Naive thymus-derived CD4-positive, alpha-beta T cell (primary cell): ENCODE measurements at regions not wholly inside any gene's neighbourhood (a gene's known extent, or its start where the extent isn't known, plus 50 kb on each side); places are given as distances from the start of the nearest gene placed in this dataset.
"Not testable (repeated sequence)": the region's sequence is repeated elsewhere in the genome, so short reads cannot be mapped to it uniquely, and the experiment has no call there.

Source experiments
- ATAC-seq: fragments of 150-1000 bp; cut with Tn5 transposase; 2 replicates; pipeline ENCODE4 v1.10.0; 2021; ENCODE audit warnings: mild to moderate bottlenecking, moderate library complexity
- CTCF ChIA-PET: fragments of 350-600 bp; sonication (Branson Sonifier 250); formaldehyde crosslinking; loops from one replicate; lab custom pipeline; 2021; ENCODE audit warnings: antibody characterized with exemption; lab: Charles Lee
- POLR2A ChIA-PET: fragments of 350-600 bp; sonication (Branson Sonifier 250); formaldehyde crosslinking; loops from one replicate; lab custom pipeline; 2021; ENCODE audit warnings: antibody characterized with exemption, inconsistent platforms; lab: Charles Lee
- DNase-seq, 9 donors: peaks; one replicate each; pipeline versions ENCODE4 v3.0.0 to v3.0.0-alpha.2; 2020 to 2022; ENCODE audit warnings: mixed read lengths in 1 of 9
- H3K27ac ChIP-seq: one replicate; pipeline ENCODE4 v1.7.0; 2013; ENCODE audit warnings: mild to moderate bottlenecking, low read depth, low read length, moderate library complexity
- H3K27me3 ChIP-seq, 2 donors: one replicate each; pipeline ENCODE4 v1.7.0; 2013; ENCODE audit warnings: low read length in 2 of 2, mild to moderate bottlenecking in 2 of 2, moderate library complexity in 2 of 2; ENCODE audit not compliant: control insufficient read depth in 2 of 2, insufficient read depth in 2 of 2
- H3K36me3 ChIP-seq, 3 experiments: 1 replicate in 2 of 3; 2 replicates in 1 of 3; pipeline ENCODE4 v1.7.0; 2013; ENCODE audit warnings: low read length in 3 of 3, mild to moderate bottlenecking in 3 of 3, moderate library complexity in 1 of 3; ENCODE audit not compliant: insufficient read depth in 3 of 3, control insufficient read depth in 2 of 3
- H3K4me1 ChIP-seq, 2 donors: one replicate each; pipeline ENCODE4 v1.7.0; 2013; ENCODE audit warnings: low read length in 2 of 2, mild to moderate bottlenecking in 2 of 2, moderate library complexity in 1 of 2; ENCODE audit not compliant: control insufficient read depth in 2 of 2, insufficient read depth in 2 of 2
- H3K4me3 ChIP-seq: 2 replicates; pipeline ENCODE4 v1.7.0; 2013; ENCODE audit warnings: mild to moderate bottlenecking, low read length
- H3K9me3 ChIP-seq, 3 experiments: 1 replicate in 2 of 3; 2 replicates in 1 of 3; pipeline ENCODE4 v1.7.0; 2013; ENCODE audit warnings: low read length in 3 of 3; ENCODE audit not compliant: control insufficient read depth in 2 of 3
- H3K27ac Mint-ChIP-seq, 9 donors: one replicate each; pipeline ENCODE4 v1.8.0; 2020 to 2022; ENCODE audit warnings: mixed read lengths in 9 of 9, mild to moderate bottlenecking in 8 of 9, moderate library complexity in 5 of 9, inconsistent platforms in 2 of 9
- H3K27me3 Mint-ChIP-seq, 5 donors: one replicate each; pipeline ENCODE4 v1.8.0; 2021 to 2022; ENCODE audit warnings: mixed read lengths in 5 of 5, mild to moderate bottlenecking in 1 of 5
- H3K36me3 Mint-ChIP-seq, 5 donors: one replicate each; pipeline ENCODE4 v1.8.0; 2020 to 2022; ENCODE audit warnings: mixed read lengths in 5 of 5, mild to moderate bottlenecking in 3 of 5, inconsistent platforms in 1 of 5
- H3K4me1 Mint-ChIP-seq, 7 donors: one replicate each; pipeline ENCODE4 v1.8.0; 2020 to 2022; ENCODE audit warnings: mixed read lengths in 7 of 7, mild to moderate bottlenecking in 3 of 7, inconsistent platforms in 1 of 7
- H3K4me3 Mint-ChIP-seq, 10 donors: one replicate each; pipeline ENCODE4 v1.8.0; 2020 to 2022; ENCODE audit warnings: mild to moderate bottlenecking in 10 of 10, mixed read lengths in 10 of 10, moderate library complexity in 6 of 10, inconsistent platforms in 2 of 10
- H3K9me3 Mint-ChIP-seq, 11 donors: one replicate each; pipeline ENCODE4 v1.8.0; 2020 to 2022; ENCODE audit warnings: mixed read lengths in 11 of 11, mild to moderate bottlenecking in 4 of 11, inconsistent platforms in 1 of 11, moderate library complexity in 1 of 11
- intact Hi-C, 2 donors: fragments of 100-400 bp; cut with micrococcal nuclease; formaldehyde crosslinking; loops; one replicate each; pipeline ENCODE4 v1.15.1; 2023

DNA sequence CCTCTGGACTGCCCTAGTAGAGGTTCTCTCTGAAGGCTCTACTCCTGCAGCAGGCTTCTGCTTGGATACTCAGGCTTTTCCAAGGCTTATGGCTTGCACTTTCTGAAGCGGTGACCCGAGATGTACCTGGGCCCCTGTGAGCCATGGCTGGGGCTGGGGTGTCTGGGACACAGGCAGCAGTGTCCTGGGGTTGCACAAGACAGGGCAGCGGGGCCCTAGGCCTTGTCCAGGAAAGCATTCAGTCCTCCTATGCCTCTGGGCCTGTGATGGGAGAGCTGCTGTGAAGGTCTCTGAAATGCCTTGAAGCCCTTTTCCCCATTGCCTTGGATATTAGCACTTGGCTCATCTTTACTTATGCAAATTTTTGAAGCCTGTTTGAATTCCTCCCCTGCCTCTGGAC lies 192.2 kb downstream of the YTHDC2 start:
- Mint-ChIP-seq H3K4me1 (no peaks in the 10 kb centered on the region), H3K36me3 (no peaks in the 10 kb centered on the region), H3K27me3 (peaks cover 0 to 6% (median 5%) of the 10 kb centered on the region in 5 donors), H3K4me3 (no peak overlapping the region), H3K9me3 (peaks cover 7 to 38% (median 19%) of the 10 kb centered on the region in 11 donors), H3K27ac (no peak overlapping the region)
- H3K4me3 ChIP-seq, result no peak overlapping the region
- H3K9me3 ChIP-seq, result peaks cover 0 to 32% (median 0%) of the 10 kb centered on the region in 3 experiments
- H3K27ac ChIP-seq, result no peak overlapping the region
- intact Hi-C loops, result no loop called here
- no peaks in the 10 kb centered on the region for H3K36me3 ChIP-seq
- CTCF ChIA-PET, result no interaction called here
- no peaks in the 10 kb centered on the region for H3K27me3 ChIP-seq
- DNase-seq, result no peak
- POLR2A ChIA-PET, result no interaction called here
- no peak for ATAC-seq
- H3K4me1 ChIP-seq, result no peaks in the 10 kb centered on the region

DNA sequence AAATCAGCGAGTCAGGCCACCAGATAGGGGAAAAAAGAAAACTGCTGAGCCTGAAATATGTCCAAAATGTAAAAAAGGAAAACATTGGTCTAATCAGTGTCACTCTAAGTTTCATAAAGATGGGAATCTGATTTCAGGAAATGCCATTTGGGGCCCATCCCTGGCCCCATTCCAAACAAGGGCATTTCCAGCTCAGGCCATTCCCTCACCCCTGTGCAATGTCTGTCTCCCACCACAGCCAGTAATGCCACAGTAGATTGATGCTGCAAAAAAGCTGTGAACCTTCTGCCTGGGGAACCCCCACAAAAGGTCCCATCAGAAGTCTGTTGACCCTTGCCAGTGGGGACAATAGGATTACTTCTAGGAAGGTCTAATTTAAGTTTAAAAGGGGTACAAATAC lies 199.6 kb downstream of the YTHDC2 start:
- Histone ChIP-seq H3K4me3 (no peak overlapping the region), H3K9me3 (peaks cover 0 to 10% (median 0%) of the 10 kb centered on the region in 3 experiments), H3K4me1 (no peaks in the 10 kb centered on the region), H3K27ac (no peak overlapping the region), H3K36me3 (no peaks in the 10 kb centered on the region), H3K27me3 (no peaks in the 10 kb centered on the region)
- Mint-ChIP-seq H3K36me3 (no peaks in the 10 kb centered on the region), H3K4me1 (no peaks in the 10 kb centered on the region), H3K4me3 (no peak overlapping the region), H3K27ac (no peak overlapping the region), H3K9me3 (peaks cover 4 to 61% (median 22%) of the 10 kb centered on the region in 11 donors), H3K27me3 (peaks cover 0 to 13% (median 6%) of the 10 kb centered on the region in 5 donors)
- ChIA-PET CTCF (no interaction called here), POLR2A (no interaction called here)
- no peak for DNase-seq
- ATAC-seq, result no peak
- intact Hi-C loops, result no loop called here

DNA sequence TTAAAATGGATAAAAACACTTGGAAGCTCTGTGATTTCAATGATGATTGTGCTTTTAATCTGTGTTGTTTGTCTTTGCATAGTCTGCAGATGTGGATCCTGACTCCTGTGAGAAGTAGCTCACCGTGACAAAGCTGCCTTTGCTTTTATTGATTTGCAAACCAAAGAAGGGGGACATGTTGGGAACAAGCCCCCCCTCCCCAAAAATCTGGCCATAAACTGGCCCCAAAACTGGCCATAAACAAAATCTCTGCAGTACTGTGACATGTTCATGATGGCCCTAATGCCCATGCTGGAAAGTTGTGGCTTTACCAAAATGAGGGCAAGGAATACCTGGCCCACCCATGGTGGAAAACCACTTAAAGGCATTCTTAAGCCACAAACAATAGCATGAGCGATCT lies 202.4 kb downstream of the YTHDC2 start:
- H3K36me3 ChIP-seq, H3K4me3 ChIP-seq, H3K4me3 Mint-ChIP-seq, intact Hi-C loops, CTCF ChIA-PET, H3K36me3 Mint-ChIP-seq, H3K4me1 ChIP-seq, POLR2A ChIA-PET, H3K27ac ChIP-seq, ATAC-seq, H3K27me3 ChIP-seq, H3K27ac Mint-ChIP-seq, H3K9me3 ChIP-seq, H3K4me1 Mint-ChIP-seq, DNase-seq: not testable (repeated sequence)
- peaks cover 0 to 14% (median 6%) of the 10 kb centered on the region in 5 donors for H3K27me3 Mint-ChIP-seq
- H3K9me3 Mint-ChIP-seq, result peaks cover 6 to 69% (median 23%) of the 10 kb centered on the region in 11 donors

DNA sequence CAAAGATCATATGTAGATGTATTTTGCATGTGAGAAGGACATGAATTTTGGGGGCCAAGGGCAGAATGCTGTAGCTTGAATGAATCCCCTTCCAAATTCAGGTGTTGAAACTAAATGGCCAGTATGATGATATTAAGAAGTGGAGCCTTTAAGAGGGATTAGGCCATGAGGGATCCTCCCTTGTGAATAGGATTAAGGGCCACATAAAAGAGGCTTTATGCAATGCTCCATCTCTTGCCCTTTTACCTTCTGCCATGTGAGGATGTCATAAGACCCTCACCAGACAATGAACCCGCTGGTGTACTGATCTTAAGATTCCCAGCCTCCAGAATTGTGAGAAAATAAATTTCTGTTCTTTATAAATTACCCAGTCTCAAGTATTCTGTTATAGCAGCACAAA lies 206.1 kb downstream of the YTHDC2 start:
- Mint-ChIP-seq H3K36me3 (peaks cover 0 to under 1% (median 0%) of the 10 kb centered on the region in 5 donors), H3K27ac (no peak overlapping the region), H3K4me1 (no peaks in the 10 kb centered on the region), H3K4me3 (no peak overlapping the region), H3K9me3 (peaks cover 6 to 44% (median 19%) of the 10 kb centered on the region in 11 donors), H3K27me3 (peaks cover 0 to 9% (median 0%) of the 10 kb centered on the region in 5 donors)
- no peak for DNase-seq
- intact Hi-C loops, result no loop called here
- ChIA-PET CTCF (no interaction called here), POLR2A (no interaction called here)
- Histone ChIP-seq H3K4me3 (no peak overlapping the region), H3K27ac (no peak overlapping the region), H3K4me1 (no peaks in the 10 kb centered on the region), H3K9me3 (peaks cover 0 to 10% (median 0%) of the 10 kb centered on the region in 3 experiments), H3K27me3 (no peaks in the 10 kb centered on the region), H3K36me3 (no peaks in the 10 kb centered on the region)
- no peak for ATAC-seq

DNA sequence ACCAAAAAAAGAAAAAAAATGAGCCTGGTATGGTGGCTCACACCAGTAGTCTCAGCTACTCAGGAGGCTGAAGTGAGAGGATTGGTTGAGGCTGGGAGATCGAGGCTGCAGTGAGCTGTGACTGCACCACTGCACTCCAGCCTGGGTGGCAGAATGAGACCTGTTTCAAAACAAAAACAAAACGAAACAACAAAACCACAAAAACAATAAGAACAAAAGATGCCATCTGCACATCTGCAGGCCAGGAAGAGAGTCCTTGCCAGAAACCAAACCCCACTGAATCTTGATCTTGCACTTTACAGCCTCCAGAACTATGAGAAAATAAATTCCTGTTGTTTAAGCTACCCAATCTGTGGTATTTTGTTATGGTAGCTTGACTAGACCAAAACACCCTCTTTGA lies 207.7 kb downstream of the YTHDC2 start:
- Mint-ChIP-seq H3K36me3 (peaks cover 0 to 4% (median 0%) of the 10 kb centered on the region in 5 donors), H3K27ac (no peak overlapping the region), H3K27me3 (peaks cover 0 to 9% (median 0%) of the 10 kb centered on the region in 5 donors), H3K4me3 (no peak overlapping the region), H3K4me1 (no peaks in the 10 kb centered on the region), H3K9me3 (peaks cover 2 to 37% (median 15%) of the 10 kb centered on the region in 11 donors)
- intact Hi-C loops, result no loop called here
- ATAC-seq (no peak), DNase-seq (no peak)
- Histone ChIP-seq H3K4me3 (no peak overlapping the region), H3K4me1 (no peaks in the 10 kb centered on the region), H3K27me3 (no peaks in the 10 kb centered on the region), H3K27ac (no peak overlapping the region), H3K9me3 (peaks cover 0 to 4% (median 0%) of the 10 kb centered on the region in 3 experiments), H3K36me3 (no peaks in the 10 kb centered on the region)
- POLR2A ChIA-PET, result no interaction called here
- CTCF ChIA-PET, result no interaction called here

DNA sequence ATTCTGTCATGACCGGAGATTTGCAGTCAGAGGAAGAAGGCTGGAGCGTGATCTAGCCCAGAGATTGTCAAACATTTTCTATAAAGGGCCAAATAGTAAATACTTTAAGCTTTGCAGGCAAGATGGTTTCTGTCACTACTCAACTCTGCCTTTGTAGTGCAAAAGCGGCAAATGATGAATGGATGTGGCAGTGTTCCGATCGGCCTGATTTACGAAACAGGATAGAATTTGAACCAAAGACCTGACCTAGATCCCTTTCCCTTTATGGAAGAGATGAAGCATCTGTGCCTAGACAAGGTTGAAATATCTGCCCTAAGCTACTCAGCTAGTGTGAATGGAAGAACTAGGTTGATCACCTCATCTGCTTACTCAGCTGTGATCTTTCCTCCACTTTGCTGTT lies 209.5 kb downstream of the YTHDC2 start:
- no peaks in the 10 kb centered on the region for H3K4me1 Mint-ChIP-seq
- ChIA-PET POLR2A (no interaction called here), CTCF (no interaction called here)
- no peaks in the 10 kb centered on the region for H3K9me3 ChIP-seq
- no peaks in the 10 kb centered on the region for H3K27me3 ChIP-seq
- no peaks in the 10 kb centered on the region for H3K4me1 ChIP-seq
- peaks cover 0 to 9% (median 0%) of the 10 kb centered on the region in 5 donors for H3K27me3 Mint-ChIP-seq
- peaks cover 0 to 4% (median 0%) of the 10 kb centered on the region in 5 donors for H3K36me3 Mint-ChIP-seq
- no peak overlapping the region for H3K27ac ChIP-seq
- no peak overlapping the region for H3K27ac Mint-ChIP-seq
- no peak overlapping the region for H3K4me3 ChIP-seq
- H3K9me3 Mint-ChIP-seq, result peaks cover 0 to 23% (median 8%) of the 10 kb centered on the region in 11 donors
- intact Hi-C loops, result no loop called here
- ATAC-seq (no peak), DNase-seq (no peak)
- no peak overlapping the region for H3K4me3 Mint-ChIP-seq
- H3K36me3 ChIP-seq, result no peaks in the 10 kb centered on the region

DNA sequence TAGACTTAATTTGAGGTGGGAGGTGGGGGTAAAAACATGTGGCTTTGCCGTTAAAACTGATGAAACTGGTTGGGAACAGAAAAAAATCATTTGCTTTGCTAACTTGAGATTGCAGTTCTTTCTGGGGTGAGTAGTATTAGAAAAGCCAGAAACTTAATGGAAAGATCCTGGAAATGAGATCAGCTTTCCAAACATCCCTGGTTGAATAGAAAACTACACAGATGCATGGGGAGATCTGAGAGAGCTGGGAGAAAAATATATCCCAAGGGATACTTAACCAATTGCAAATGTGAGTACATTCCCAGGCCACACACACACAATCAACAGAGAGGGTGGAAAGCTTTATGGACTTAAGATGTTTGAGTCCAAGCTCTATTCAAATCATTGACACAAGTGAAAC lies 222.3 kb downstream of the YTHDC2 start:
- intact Hi-C loops, result no loop called here
- Histone ChIP-seq H3K27ac (no peak overlapping the region), H3K4me1 (no peaks in the 10 kb centered on the region), H3K36me3 (no peaks in the 10 kb centered on the region), H3K27me3 (no peaks in the 10 kb centered on the region), H3K9me3 (no peaks in the 10 kb centered on the region), H3K4me3 (no peak overlapping the region)
- Mint-ChIP-seq H3K27ac (no peak overlapping the region), H3K4me3 (no peak overlapping the region), H3K27me3 (peaks cover 0 to 11% (median 6%) of the 10 kb centered on the region in 5 donors), H3K9me3 (peaks cover 0 to 5% (median 0%) of the 10 kb centered on the region in 11 donors), H3K36me3 (no peaks in the 10 kb centered on the region), H3K4me1 (no peaks in the 10 kb centered on the region)
- DNase-seq, result no peak
- CTCF ChIA-PET, result no interaction called here
- no peak for ATAC-seq
- POLR2A ChIA-PET, result no interaction called here
